Left lung (tissue), 4 donors: ENCODE measurements at regions not wholly inside any gene's neighbourhood (a gene's known extent, or its start where the extent isn't known, plus 50 kb on each side); places are given as distances from the start of the nearest gene placed in this dataset.
A peak's percentile ranks its signal among the peaks of the same experiment; 100 is the strongest.

ENCODE experiments used
- ATAC-seq: fragments of 200-7000 bp; cut with Tn5 transposase; one replicate; pipeline ENCODE4 v1.9.1; 2020; ENCODE audit warnings: moderate library complexity
- DNase-seq, 4 donors: peaks; one replicate each; pipeline ENCODE4 v3.0.0-alpha.2; 2013 to 2020
- H3K27ac ChIP-seq, 2 donors: fragments of 200-600 bp; sonication (generic) in 1 of 2; one replicate each; pipeline versions ENCODE4 v1.5.0 to v1.8.0; 2020 to 2021
- H3K27me3 ChIP-seq, 2 donors: fragments of 200-600 bp; sonication (generic) in 1 of 2; one replicate each; pipeline versions ENCODE4 v1.5.0 to v1.8.0; 2020 to 2021
- H3K36me3 ChIP-seq, 2 donors: fragments of 200-600 bp; sonication (generic) in 1 of 2; one replicate each; pipeline versions ENCODE4 v1.5.0 to v1.8.0; 2020 to 2021
- H3K4me1 ChIP-seq, 2 donors: fragments of 200-600 bp; one replicate each; pipeline ENCODE4 v1.8.0; 2021
- H3K4me3 ChIP-seq, 2 donors: fragments of 200-600 bp; sonication (generic) in 1 of 2; one replicate each; pipeline versions ENCODE4 v1.5.0 to v1.8.0; 2020 to 2021; ENCODE audit warnings: mild to moderate bottlenecking in 1 of 2
- H3K9me3 ChIP-seq, 2 donors: fragments of 200-600 bp; sonication (generic) in 1 of 2; one replicate each; pipeline versions ENCODE4 v1.5.0 to v1.8.0; 2020 to 2021
- intact Hi-C, 2 donors: fragments of 100-400 bp; cut with DNase I; formaldehyde crosslinking; loops; one replicate each; pipeline versions ENCODE4 v1.11.2 to v1.14.2; 2022
- TF ChIP-seq, protein P1 (sequence below), 2 donors: fragments of 200-600 bp; sonication (generic) in 1 of 2; IDR thresholded peaks; one replicate each; pipeline versions ENCODE4 v1.5.0 to v1.8.0; 2021; ENCODE audit warnings: antibody characterized with exemption in 2 of 2
- donor health status: DM: no; HTN: yes; CAD: no.
- donor health status: DM: no; HTN: no; CAD: no.

DNA sequence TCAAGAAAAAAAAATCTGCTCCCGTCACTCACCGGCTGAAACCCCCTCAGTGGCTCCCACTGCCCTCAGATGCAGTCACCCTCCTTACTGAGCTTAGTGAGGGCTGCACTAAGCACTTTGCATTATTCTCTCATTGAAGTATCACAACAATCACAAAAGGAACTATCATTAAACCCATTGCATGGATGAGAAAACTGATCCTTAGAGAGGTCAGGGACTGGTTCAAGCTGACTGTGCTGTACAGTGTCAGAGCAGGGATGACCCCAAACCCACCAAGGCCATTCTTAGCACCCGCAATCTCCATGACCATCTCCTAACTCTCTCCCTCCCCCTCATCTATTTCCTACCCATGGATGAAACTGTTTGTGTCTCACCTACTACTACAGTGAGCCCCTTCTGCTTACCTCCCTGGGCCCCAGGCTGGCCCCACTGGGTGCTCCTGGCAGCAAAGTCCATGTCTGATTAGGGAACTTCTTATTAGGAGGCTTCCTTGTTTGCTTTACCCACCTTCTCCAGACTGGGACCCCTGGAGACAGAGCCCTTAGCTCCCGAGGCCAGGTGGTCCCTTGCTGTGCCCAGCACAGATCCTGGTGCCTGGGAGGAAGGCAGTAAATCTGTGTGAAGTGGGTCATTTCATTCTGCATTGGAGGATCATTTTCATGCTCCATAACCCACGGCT, 139.3 kb upstream of the ID2 start:
- Histone ChIP-seq H3K27me3 (no peaks in the 10 kb centered on the region), H3K36me3 (no peaks in the 10 kb centered on the region), H3K27ac (peak overlapping the region in 1 of 2 donors; percentile 88), H3K4me3 (no peak overlapping the region), H3K9me3 (no peaks in the 10 kb centered on the region), H3K4me1 (peaks cover 21 to 98% of the 10 kb centered on the region in 2 donors)
- intact Hi-C loops, result no loop called here
- TF ChIP-seq, protein P1, sequence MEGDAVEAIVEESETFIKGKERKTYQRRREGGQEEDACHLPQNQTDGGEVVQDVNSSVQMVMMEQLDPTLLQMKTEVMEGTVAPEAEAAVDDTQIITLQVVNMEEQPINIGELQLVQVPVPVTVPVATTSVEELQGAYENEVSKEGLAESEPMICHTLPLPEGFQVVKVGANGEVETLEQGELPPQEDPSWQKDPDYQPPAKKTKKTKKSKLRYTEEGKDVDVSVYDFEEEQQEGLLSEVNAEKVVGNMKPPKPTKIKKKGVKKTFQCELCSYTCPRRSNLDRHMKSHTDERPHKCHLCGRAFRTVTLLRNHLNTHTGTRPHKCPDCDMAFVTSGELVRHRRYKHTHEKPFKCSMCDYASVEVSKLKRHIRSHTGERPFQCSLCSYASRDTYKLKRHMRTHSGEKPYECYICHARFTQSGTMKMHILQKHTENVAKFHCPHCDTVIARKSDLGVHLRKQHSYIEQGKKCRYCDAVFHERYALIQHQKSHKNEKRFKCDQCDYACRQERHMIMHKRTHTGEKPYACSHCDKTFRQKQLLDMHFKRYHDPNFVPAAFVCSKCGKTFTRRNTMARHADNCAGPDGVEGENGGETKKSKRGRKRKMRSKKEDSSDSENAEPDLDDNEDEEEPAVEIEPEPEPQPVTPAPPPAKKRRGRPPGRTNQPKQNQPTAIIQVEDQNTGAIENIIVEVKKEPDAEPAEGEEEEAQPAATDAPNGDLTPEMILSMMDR (IDR thresholded peaks at IDR 0.05), result no peak
- no peak for DNase-seq
- ATAC-seq, result no peak

DNA sequence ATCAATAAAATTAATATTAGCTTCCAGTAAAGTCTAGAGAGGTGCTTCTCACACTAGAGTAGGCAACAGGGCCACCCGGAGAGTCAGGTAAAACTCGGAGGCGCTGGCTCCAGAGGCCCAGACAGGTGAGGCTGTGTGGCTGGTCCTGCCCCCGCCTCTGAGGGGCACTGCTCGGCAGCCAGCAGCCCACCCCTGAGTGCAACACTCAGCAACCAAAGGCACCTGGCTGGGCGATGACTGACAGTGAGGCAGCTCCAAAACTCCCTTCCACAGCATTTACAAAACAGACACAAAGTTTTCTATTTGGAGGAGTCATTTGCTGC, 138.8 kb upstream of the ID2 start:
- TF ChIP-seq, protein P1 (IDR thresholded peaks at IDR 0.05), result no peak
- ATAC-seq, result no peak
- H3K4me1 ChIP-seq, result peaks cover 21 to 93% of the 10 kb centered on the region in 2 donors
- no peaks in the 10 kb centered on the region for H3K9me3 ChIP-seq
- intact Hi-C loops, result no loop called here
- no peaks in the 10 kb centered on the region for H3K36me3 ChIP-seq
- H3K27me3 ChIP-seq, result no peaks in the 10 kb centered on the region
- H3K4me3 ChIP-seq, result no peak overlapping the region
- peak overlapping the region; percentile 76 to 88 for H3K27ac ChIP-seq
- DNase-seq, result peak in 1 of 4 donors; percentile 75

DNA sequence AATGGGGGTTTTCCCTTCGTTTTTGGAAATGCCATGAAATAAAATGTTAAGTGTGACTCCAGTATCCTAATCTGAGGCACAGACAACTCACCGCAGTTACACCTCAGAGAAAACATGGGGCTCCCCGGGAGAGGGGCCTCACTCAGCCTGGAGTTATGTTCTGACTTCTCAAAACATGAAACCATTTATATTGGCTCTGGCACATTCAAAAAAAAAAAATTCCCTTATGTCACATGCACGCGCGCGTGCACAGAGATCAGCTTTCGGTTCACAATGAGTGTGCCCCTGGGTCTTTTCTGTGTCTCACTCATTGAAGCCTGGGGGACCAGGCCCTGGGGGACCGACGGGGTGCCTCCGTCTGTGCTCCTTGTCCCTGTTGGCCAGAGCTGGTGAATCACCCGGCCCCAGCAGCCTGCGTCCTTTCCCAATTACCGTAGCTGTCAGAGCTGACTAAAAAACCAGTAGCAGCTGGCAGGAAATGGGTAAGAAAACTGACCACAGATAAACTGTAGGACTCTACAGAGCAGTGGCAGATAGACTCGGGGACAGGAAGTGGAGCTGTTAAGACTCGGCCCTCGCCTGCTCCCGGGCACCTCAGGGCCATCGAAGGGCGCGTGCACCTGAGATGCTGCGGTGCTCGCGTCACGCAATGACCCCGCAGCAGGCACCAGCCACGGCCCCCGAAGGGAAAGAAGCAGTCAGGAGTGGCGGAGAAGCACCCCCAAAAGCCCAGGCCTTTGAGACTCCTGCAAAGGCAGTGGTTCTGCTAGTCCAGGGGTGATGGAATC, 138.3 kb upstream of the ID2 start:
- H3K36me3 ChIP-seq, result no peaks in the 10 kb centered on the region
- intact Hi-C loops, result no loop called here
- H3K4me1 ChIP-seq, result peaks cover 21 to 87% of the 10 kb centered on the region in 2 donors
- TF ChIP-seq, protein P1 (IDR thresholded peaks at IDR 0.05), result no peak
- ATAC-seq (peak; percentile 56), DNase-seq (peak in 2 of 4 donors; percentile 80 to 92)
- H3K27me3 ChIP-seq, result no peaks in the 10 kb centered on the region
- H3K4me3 ChIP-seq, result no peak overlapping the region
- peak overlapping the region; percentile 76 to 88 for H3K27ac ChIP-seq
- no peaks in the 10 kb centered on the region for H3K9me3 ChIP-seq

DNA sequence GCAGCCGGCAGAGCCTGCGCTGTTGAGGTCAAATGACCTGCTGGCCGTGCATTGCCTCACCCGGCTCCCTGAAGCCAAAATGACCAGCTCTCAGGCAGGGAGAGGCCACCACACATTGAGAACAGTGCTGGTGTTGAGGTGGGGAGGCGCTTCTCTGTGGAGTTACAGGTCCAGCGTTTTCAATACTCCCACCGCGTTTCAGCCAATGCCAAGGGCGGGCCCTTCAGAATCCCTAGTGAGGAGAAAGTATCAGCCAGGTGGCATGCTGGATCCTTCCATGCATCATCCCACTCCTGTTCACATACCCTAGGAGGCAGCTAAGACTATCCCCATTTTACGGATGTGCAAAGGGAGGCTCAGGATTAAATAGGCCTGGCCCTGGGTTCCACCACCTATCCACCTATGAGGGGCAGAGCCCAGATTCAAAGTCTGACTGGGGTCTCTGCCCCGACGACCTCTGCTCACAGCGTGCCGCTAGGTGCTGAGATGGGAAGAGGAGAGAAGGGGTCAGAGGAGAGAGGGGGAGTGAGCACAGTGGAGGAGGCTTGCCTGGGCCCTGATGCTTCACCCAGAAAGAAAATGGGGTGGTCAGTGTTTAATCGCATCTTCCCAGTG, 137.6 kb upstream of the ID2 start:
- peak overlapping the region; percentile 76 to 88 for H3K27ac ChIP-seq
- H3K4me1 ChIP-seq, result peaks cover 21 to 80% of the 10 kb centered on the region in 2 donors
- intact Hi-C loops, result no loop called here
- DNase-seq, result peak in 1 of 4 donors; percentile 35
- no peaks in the 10 kb centered on the region for H3K9me3 ChIP-seq
- no peaks in the 10 kb centered on the region for H3K27me3 ChIP-seq
- H3K4me3 ChIP-seq, result no peak overlapping the region
- TF ChIP-seq, protein P1 (IDR thresholded peaks at IDR 0.05), result no peak
- peak; percentile 1 for ATAC-seq
- no peaks in the 10 kb centered on the region for H3K36me3 ChIP-seq
